ENCODE measurements at regions not wholly inside any gene's neighbourhood (a gene's known extent, or its start where the extent isn't known, plus 50 kb on each side); places are given as distances from the start of the nearest gene placed in this dataset.
A peak's percentile ranks its signal among the peaks of the same experiment; 100 is the strongest.
"Not testable (repeated sequence)": the region's sequence is repeated elsewhere in the genome, so short reads cannot be mapped to it uniquely, and the experiment has no call there.

GRCh38 chr10:9951481-9952257 is 1066.0 kb upstream of the CELF2 start:
- DNase-seq = no peak

DNA sequence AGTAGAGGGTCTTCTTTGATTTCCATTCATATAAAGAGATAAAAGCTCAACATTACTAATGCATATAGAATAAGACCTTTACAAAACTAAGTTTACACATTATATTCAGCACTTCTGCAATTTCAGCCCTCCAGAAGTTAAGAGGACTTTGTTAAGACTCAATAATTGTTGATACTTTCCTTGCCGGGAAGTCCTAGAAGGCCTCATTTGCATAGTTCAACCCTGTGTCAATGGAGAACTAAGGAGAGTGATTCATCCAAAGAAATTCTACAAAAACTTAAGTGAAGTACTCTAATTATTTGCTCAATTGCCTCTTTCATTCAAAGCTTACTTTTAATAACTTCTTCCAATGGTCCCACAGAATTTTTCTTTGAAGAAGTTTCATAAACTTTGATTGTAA is 1060.3 kb upstream of the CELF2 start:
- DNase-seq = no peak

GRCh38 chr10:9957876-9958275 is 1059.8 kb upstream of the CELF2 start:
- not testable (repeated sequence) for DNase-seq

DNA sequence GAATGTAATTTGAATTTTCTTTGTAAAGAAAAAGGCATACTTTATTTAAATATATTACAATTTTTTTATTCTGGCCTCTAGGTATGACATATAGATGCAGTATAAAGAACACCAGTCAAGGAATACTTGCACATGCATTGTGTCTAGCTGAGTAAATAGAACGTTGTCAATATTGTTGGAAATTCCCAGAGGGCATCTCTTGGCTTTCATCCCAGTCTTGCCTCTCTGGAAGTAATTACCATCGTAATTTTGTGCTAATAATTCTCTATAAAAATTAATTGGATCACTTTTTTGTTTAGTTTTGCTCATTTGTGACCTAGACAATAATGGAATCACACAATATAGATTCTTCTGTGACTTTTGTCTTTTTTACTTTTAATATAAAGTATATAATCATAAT is 1052.3 kb upstream of the CELF2 start:
- DNase-seq = no peak

- no peak for DNase-seq
Observed at GRCh38 chr10:9986786-9987185, 1030.9 kb upstream of the CELF2 start.

GRCh38 chr10:9987197-9987596 is 1030.5 kb upstream of the CELF2 start:
- no peak for DNase-seq

DNA sequence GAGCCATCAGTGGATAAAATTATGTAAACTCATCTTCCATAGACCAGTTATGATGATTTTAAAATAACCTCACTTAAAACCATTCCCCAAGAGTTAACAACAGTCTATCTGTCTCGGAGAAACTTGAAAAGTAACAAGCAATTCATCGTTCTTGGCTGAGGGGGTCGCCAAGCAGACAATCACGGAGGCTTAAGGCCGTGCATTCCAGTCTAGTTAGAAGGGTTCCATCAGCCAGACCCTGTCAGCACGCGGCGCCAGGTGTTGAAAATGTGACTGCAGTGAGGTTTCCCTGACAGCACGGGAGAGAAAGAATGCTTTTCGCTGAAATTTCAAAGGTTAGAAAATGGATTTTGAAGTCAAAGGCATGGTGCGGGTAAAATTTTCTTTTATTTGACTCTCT is 1025.0 kb upstream of the CELF2 start:
- peak in 3 of 58 donors; percentile 4 to 8 (median 6) for DNase-seq

DNA sequence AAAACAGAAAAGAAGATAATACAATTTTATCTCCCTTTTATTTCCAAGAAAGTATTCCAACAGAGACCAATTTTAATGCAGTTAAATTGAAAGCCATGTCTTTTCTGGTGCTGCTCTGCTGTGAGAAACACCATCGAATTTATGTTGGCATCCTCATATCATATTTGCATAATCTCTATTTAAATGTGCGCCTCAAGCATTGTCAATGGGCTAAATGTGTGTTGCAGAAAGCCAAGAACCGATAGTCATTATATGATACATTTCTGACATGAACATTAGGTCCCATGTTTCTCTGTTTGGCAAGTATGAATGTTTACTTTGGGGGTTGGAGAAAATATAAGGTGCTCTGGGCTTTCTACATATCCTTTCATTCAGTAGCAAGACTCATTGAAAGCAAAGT is 1023.5 kb upstream of the CELF2 start:
- DNase-seq = no peak

GRCh38 chr10:9999627-10000026 is 1018.0 kb upstream of the CELF2 start:
- peak in 2 of 58 donors; percentile 5 to 44 for DNase-seq

DNA sequence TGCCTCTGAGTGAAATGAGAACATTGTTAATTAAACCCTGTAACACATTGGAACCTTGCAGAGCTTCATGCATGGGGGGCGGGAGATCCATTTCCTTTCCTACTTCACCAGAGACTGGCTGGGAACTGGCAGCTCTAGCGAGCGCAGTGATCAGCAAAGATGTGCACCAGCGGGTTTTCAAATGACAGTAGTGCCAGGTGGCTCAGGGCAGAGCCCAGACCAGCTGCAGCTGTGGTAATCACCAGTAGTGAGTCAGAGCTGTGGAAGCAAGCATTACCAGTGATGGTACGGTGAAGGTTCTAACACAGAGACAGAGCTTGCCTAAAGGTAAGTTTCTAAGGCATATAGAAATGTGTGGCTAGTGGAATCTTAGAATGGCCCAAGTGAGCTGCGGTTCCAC is 1009.7 kb upstream of the CELF2 start:
- peak in 12 of 58 donors; percentile 3 to 41 (median 9) for DNase-seq

DNA sequence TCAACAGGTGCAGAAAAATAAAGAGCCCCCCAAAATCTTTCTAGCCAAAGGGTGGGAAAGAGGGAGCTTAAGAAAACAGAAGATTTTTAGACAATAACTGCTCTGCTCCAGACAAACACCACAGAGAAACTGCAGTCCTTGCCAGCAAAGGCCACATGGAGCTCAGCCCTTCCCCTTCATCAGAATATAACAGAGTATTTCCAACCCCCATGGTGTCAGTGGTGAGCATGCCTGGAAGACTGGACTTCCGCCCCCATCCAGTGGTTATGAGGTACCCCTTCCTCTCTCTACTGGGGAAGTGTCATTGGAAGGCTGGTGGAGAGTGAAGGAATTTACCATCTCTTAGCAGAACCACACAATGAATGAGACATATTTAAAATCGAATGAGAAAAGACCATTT is 1007.3 kb upstream of the CELF2 start:
- no peak for DNase-seq

- no peak for DNase-seq
Observed at GRCh38 chr10:10014846-10015245, 1002.8 kb upstream of the CELF2 start.

DNA sequence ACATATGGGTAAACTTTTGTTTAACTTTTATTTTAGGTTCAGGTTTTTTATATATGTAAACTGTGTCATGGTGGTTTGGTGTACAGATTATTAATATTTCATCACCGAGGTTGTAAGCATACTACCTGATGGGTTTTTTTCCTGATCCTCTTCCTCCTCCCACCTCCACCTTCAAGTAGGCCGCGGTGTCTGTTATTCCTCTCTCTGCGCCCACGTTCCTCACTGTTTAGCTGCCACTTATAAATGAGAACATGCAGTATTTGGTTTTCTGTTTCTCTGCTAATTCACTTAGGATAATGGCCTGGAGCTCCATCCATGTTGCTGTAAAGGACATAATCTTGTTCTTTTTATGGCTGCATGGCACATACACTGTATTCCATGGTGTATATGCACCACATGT is 1000.0 kb upstream of the CELF2 start:
- no peak for DNase-seq

DNA sequence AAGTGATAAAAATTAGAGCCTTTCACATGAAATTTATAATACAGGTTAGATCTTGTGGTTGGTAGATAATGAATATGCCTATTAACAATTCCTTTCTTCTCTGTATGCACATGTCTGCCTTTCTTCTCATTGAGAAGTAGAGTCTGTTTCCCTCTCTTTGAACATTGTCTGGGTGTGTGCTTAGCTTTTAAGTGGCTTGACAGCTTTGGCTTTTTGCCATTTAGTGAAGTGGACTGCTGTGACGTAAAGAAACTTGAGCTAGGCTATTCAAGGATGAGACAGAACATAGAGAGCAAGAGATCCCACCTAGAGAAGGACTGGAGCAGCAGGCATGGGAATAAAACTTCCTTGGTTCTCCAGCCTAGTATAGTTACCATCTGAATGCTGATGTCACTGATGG is 996.7 kb upstream of the CELF2 start:
- DNase-seq = no peak

DNA sequence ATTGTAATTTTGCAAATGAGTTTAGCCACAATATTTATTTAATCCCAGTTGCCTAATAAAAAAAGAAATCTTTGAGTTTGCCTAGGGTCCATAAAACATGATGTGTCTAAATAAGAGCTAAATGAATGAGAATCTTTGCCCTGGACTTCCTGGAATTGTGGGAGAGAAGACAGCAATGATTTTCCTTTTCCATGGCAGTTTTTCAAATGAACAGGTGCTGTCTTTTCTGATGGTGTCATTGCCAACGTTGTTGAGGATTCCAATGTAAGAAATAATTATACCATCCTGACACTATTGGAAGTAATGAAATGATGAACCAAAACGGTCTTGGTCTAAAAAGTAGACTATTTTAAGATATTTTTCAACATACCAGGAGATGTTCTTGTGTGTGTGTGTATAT is 984.7 kb upstream of the CELF2 start:
- no peak for DNase-seq

GRCh38 chr10:10038348-10038747 is 979.3 kb upstream of the CELF2 start:
- DNase-seq = no peak

DNA sequence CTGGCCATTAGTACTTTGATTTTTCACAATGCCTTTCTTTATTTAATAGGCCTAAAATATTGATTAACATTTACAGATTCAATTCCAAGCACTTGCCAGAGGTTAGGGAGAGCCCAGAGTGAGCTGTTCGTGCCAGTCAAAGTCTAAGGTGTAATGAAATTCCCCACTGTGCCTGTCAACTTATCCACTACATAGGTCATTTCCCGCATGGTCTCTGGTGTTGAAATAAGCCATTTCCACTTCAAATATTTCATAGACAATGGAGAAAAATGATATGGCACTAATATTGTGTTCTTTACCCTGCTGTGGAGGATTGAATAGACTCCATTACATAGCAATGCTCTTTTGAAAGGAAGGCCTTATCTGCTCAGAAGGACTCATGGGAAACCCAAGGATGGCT is 978.1 kb upstream of the CELF2 start:
- no peak for DNase-seq

DNA sequence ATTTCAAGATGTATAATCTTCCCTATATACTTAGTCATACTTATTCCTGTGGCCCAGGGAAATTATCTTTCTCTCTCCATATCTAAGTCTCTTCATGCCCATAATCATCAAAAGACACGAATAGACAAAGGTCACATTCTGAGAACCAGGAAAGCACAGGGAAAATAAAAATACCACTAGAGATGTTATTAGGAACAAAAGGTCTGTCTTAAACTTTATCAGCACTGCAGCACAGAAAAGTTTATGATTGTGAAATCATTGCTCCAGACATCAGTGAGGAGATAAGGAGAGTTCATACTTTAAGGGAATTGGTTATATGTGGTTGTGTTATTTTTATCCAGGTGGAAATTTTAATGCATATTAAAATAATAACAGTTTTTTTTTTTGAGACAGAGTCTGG is 974.6 kb upstream of the CELF2 start:
- no peak for DNase-seq

GRCh38 chr10:10044922-10045764 is 972.5 kb upstream of the CELF2 start:
- no peak for DNase-seq

DNA sequence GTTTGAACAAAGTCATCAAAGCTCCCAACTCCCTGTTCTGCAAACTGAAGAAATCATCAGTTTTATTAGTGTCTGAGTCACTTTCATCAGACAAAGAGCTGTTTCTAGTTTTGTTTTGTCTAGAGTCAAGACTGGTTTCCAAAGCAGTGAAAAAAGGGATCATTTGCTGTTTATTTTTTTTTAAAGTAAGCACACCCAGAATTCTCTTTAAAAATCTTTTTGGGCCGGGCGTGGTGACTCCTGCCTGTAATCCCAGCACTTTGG is 972.0 kb upstream of the CELF2 start:
- DNase-seq = no peak

DNA sequence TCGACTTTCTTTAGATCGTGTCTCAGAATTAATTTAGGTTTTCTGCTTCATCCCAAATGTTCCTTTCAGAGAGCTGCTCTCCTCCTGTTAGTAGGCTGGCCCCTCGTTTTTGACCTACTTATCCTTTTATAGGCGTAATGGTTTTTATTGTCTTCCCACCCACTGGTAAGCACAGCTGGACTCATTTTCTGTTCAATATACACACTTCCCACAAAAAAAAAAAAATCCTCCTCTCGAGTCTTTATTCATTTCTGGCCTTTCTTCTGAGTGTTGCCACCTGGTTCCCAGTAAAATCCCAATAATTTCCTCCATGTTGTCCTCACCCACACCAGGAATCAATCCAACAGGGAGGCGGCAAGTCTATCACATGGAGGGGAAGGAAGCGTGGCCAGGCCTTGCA is 970.2 kb upstream of the CELF2 start:
- peak in 1 of 58 donors; percentile 1 for DNase-seq

- no peak for DNase-seq
Observed at GRCh38 chr10:10053051-10053450, 964.6 kb upstream of the CELF2 start.

DNA sequence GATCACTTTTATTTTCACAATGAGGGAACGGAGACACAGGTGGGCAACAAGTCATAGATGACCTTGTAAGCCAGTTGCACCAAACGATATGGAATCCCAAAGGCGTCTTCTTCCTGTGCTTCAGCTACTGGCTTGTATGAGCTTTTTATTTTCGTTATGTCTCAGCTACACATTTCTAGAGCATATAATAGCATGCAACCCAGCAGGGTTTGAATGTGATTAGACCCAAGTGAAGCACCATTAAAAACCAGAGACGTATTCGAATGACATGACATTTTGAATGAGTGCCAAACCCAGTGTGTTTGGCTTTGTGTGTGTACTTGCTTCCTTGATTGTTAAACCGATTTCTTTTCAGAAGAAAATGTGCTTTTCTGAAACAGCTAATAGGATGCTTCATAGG is 963.2 kb upstream of the CELF2 start:
- DNase-seq = no peak
